Esophagus squamous epithelium (tissue), 4 donors: ENCODE measurements at regions not wholly inside any gene's neighbourhood (a gene's known extent, or its start where the extent isn't known, plus 50 kb on each side); places are given as distances from the start of the nearest gene placed in this dataset.

ENCODE experiments used
- POLR2A ChIP-seq, 4 donors: fragments of 450-650 bp; IDR thresholded peaks; one replicate each; pipeline ENCODE4 v1.6.1; 2017; ENCODE audit warnings: antibody characterized with exemption in 4 of 4, mild to moderate bottlenecking in 4 of 4, moderate library complexity in 3 of 4
- TF ChIP-seq, protein P1 (sequence below), 6 experiments: fragments of 450-650 bp in 4 of 6; fragments of 200-600 bp in 2 of 6; sonication (generic) in 2 of 6; IDR thresholded peaks; one replicate each; pipeline ENCODE4 v1.5.1; 2016 to 2019; ENCODE audit warnings: antibody characterized with exemption in 6 of 6, mild to moderate bottlenecking in 4 of 6, moderate library complexity in 4 of 6

DNA sequence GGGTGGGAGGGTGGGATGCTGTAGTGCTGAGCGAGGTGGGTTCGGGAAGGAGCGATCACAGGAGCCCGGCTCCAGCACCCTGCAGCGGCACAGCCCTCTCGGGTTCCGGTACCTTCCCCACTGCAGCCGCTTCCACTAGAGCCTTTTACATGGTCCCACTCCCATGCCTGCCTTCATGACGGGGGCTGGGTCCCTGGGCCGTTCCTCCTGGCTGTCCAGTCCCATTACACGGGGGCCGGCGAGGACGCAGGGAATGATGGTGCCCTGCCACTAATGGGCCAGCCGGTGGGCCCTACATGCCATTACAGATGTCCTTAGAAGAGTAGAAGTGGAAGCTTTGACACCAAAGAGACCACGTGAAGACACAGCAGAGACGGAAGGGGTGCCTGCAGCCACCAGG lies 104.6 kb upstream of the PPP1R26 start:
- TF ChIP-seq, protein P1, sequence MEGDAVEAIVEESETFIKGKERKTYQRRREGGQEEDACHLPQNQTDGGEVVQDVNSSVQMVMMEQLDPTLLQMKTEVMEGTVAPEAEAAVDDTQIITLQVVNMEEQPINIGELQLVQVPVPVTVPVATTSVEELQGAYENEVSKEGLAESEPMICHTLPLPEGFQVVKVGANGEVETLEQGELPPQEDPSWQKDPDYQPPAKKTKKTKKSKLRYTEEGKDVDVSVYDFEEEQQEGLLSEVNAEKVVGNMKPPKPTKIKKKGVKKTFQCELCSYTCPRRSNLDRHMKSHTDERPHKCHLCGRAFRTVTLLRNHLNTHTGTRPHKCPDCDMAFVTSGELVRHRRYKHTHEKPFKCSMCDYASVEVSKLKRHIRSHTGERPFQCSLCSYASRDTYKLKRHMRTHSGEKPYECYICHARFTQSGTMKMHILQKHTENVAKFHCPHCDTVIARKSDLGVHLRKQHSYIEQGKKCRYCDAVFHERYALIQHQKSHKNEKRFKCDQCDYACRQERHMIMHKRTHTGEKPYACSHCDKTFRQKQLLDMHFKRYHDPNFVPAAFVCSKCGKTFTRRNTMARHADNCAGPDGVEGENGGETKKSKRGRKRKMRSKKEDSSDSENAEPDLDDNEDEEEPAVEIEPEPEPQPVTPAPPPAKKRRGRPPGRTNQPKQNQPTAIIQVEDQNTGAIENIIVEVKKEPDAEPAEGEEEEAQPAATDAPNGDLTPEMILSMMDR (IDR thresholded peaks at IDR 0.05) = no peak
- TF ChIP-seq POLR2A (IDR thresholded peaks at IDR 0.05) = no peak
